ENCODE measurements at regions not wholly inside any gene's neighbourhood (a gene's known extent, or its start where the extent isn't known, plus 50 kb on each side); places are given as distances from the start of the nearest gene placed in this dataset.

DNA sequence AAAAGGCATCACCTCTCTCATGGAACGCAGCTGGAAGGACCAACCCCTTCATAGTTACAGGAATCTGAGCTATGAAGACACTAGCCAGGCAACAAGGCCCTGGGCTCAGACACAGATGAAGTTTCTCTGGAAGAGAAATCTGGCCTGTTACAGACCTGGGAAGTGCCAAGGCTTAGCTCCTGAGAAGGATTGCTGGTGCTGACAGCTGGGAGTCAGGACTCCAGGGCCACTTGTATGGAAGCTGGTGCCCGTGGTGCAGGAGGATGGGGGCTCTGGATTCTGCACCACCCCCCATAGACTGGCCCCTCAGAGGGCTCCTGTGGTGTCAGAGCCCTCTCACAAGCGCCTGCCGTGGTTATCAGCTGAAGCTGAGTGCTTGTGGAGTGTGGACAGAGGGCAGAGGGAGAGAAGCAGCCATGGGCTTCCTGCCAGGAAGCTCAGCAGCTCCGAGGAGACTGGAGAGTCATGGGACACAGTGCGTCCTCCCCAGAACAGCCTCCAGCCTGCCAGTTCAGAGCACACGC lies 87.3 kb upstream of the LCLAT1 start:
- Histone ChIP-seq H3K4me1 (ENCODE audit: control insufficient read depth, insufficient read depth, low read length) (no peaks in the 10 kb centered on the region), H3K27ac (ENCODE audit: extremely low read depth, low read depth, low read length) (no peak overlapping the region), H3K9me3 (ENCODE audit: control insufficient read depth, insufficient read depth, low read depth, low read length) (no peaks in the 10 kb centered on the region), H3K36me3 (ENCODE audit: control insufficient read depth in 2 of 2, insufficient read depth in 1 of 2, low read length in 2 of 2) (no peaks in the 10 kb centered on the region), H3K4me3 (ENCODE audit: low read depth, low read length) (no peak overlapping the region)
- no peak for TF ChIP-seq ZBTB7A (tag by site-specific recombination; IDR thresholded peaks at IDR 0.05; ENCODE audit: low read depth)
- TF ChIP-seq ZBTB20 (tag by site-specific recombination; IDR thresholded peaks at IDR 0.05), result no peak
- TF ChIP-seq ZFP41 (tag by site-specific recombination; IDR thresholded peaks at IDR 0.05; ENCODE audit: borderline replicate concordance), result no peak
- peak; percentile 49; the same call in 1 of the 2 replicates for TF ChIP-seq ZIC2 (tag by site-specific recombination; IDR thresholded peaks at IDR 0.05)
- POLR2A ChIA-PET, result no interaction called here
- CTCF ChIA-PET, result interaction anchor here (0.6 to 0.7 kb wide), 2 partner anchors 74 to 117 kb away, joined by 3 read pairs; no protein-coding TSS in a partner anchor

DNA sequence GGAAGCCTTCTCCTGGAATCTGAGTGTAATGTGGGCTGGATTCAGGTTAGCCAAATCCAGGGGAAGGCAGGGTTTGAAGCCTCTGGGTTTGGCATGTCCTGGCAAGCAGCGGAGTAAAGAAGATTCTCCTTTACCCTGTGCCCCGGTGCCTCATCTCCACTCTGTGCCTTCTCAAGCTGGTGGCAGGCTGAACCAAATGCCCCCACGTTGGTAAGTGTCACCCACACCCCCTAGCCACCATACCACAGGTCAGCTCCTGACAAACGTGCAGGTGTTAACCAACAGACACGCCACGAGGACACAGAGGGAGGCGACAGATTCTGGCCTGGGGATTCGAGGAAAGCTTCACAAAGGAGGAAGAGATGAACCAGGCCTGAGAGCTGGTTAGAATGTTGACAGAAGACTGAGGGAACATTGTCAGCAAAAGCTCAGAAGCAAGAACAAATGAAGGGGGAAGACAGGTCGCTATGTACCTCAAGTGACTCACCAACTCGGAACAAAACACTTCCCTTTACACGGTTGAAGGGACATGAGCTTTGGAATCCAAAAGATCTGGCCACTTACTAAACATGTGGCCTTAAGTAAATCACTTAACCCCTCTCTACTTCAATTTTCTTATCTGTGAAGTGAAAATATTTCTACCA lies 85.2 kb upstream of the LCLAT1 start:
- H3K27ac ChIP-seq (ENCODE audit: extremely low read depth, low read depth, low read length), result no peak overlapping the region
- no peaks in the 10 kb centered on the region for H3K36me3 ChIP-seq (ENCODE audit: control insufficient read depth in 2 of 2, insufficient read depth in 1 of 2, low read length in 2 of 2)
- H3K4me3 ChIP-seq (ENCODE audit: low read depth, low read length), result no peak overlapping the region
- ChIA-PET POLR2A (interaction anchor here (0.7 to 1.7 kb wide), 3 partner anchors 128 to 349 kb away, joined by 3 to 6 read pairs (median 5); no protein-coding TSS in a partner anchor), CTCF (interaction anchor here (1.1 to 1.5 kb wide), 4 partner anchors 27 to 197 kb away, joined by 3 to 7 read pairs (median 5); no protein-coding TSS in a partner anchor)
- H3K9me3 ChIP-seq (ENCODE audit: control insufficient read depth, insufficient read depth, low read depth, low read length), result no peaks in the 10 kb centered on the region
- no peaks in the 10 kb centered on the region for H3K4me1 ChIP-seq (ENCODE audit: control insufficient read depth, insufficient read depth, low read length)
- TF ChIP-seq, protein P1, sequence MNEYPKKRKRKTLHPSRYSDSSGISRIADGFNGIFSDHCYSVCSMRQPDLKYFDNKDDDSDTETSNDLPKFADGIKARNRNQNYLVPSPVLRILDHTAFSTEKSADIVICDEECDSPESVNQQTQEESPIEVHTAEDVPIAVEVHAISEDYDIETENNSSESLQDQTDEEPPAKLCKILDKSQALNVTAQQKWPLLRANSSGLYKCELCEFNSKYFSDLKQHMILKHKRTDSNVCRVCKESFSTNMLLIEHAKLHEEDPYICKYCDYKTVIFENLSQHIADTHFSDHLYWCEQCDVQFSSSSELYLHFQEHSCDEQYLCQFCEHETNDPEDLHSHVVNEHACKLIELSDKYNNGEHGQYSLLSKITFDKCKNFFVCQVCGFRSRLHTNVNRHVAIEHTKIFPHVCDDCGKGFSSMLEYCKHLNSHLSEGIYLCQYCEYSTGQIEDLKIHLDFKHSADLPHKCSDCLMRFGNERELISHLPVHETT (tag by site-specific recombination; IDR thresholded peaks at IDR 0.05), result no peak
- TF ChIP-seq, protein P2, sequence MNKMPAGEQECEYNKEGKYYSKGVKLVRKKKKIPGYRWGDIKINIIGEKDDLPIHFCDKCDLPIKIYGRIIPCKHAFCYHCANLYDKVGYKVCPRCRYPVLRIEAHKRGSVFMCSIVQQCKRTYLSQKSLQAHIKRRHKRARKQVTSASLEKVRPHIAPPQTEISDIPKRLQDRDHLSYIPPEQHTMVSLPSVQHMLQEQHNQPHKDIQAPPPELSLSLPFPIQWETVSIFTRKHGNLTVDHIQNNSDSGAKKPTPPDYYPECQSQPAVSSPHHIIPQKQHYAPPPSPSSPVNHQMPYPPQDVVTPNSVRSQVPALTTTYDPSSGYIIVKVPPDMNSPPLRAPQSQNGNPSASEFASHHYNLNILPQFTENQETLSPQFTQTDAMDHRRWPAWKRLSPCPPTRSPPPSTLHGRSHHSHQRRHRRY (tag by site-specific recombination; IDR thresholded peaks at IDR 0.05), result no peak
- no peak for TF ChIP-seq ZIC2 (tag by site-specific recombination; IDR thresholded peaks at IDR 0.05)
- TF ChIP-seq, protein P3, sequence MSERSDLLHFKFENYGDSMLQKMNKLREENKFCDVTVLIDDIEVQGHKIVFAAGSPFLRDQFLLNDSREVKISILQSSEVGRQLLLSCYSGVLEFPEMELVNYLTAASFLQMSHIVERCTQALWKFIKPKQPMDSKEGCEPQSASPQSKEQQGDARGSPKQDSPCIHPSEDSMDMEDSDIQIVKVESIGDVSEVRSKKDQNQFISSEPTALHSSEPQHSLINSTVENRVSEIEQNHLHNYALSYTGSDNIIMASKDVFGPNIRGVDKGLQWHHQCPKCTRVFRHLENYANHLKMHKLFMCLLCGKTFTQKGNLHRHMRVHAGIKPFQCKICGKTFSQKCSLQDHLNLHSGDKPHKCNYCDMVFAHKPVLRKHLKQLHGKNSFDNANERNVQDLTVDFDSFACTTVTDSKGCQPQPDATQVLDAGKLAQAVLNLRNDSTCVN (tag by site-specific recombination; optimal IDR thresholded peaks at IDR 0.05), result no peak
- no peak for TF ChIP-seq ZNF433 (tag by site-specific recombination; IDR thresholded peaks at IDR 0.05; ENCODE audit: low read depth)

DNA sequence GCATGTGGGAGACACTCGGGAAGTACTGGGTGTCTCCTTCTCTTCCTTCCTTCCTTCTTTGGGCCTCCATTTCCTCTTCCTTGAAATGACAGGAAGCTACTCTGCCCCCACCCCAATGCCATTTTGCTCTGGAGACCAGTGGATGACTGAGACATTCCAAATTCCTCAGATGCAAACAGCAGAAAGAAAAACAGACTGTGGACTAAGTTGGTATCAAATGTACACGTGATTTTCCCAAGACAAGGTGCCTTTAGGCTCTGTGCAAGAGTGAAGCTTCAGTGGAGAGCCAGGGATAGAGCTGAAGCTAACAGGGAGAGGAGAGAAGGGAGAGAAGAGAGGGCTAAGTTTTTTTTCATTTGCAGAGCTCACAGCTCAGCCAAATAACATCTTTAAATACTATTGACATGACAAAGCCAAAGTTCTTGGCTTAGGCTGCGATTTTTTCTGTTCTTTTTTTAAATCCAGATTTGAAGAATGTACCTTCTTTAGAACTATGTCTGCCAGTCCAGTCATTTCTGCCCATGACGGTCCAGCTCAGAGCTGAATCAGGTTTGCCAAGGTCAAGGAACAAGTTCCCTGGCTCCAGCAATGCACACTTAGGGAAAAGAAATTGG lies 84.5 kb upstream of the LCLAT1 start:
- Histone ChIP-seq H3K4me3 (ENCODE audit: low read depth, low read length) (no peak overlapping the region), H3K9me3 (ENCODE audit: control insufficient read depth, insufficient read depth, low read depth, low read length) (no peaks in the 10 kb centered on the region), H3K4me1 (ENCODE audit: control insufficient read depth, insufficient read depth, low read length) (no peaks in the 10 kb centered on the region), H3K27ac (ENCODE audit: extremely low read depth, low read depth, low read length) (no peak overlapping the region), H3K36me3 (ENCODE audit: control insufficient read depth in 2 of 2, insufficient read depth in 1 of 2, low read length in 2 of 2) (no peaks in the 10 kb centered on the region)
- ChIA-PET CTCF (interaction anchor here (1.1 to 1.5 kb wide), 3 partner anchors 28 to 198 kb away, joined by 4 to 7 read pairs (median 6); no protein-coding TSS in a partner anchor), POLR2A (interaction anchor here (0.7 to 1.7 kb wide), 3 partner anchors 129 to 349 kb away, joined by 3 to 6 read pairs (median 5); no protein-coding TSS in a partner anchor)
- TF ChIP-seq, protein P4, sequence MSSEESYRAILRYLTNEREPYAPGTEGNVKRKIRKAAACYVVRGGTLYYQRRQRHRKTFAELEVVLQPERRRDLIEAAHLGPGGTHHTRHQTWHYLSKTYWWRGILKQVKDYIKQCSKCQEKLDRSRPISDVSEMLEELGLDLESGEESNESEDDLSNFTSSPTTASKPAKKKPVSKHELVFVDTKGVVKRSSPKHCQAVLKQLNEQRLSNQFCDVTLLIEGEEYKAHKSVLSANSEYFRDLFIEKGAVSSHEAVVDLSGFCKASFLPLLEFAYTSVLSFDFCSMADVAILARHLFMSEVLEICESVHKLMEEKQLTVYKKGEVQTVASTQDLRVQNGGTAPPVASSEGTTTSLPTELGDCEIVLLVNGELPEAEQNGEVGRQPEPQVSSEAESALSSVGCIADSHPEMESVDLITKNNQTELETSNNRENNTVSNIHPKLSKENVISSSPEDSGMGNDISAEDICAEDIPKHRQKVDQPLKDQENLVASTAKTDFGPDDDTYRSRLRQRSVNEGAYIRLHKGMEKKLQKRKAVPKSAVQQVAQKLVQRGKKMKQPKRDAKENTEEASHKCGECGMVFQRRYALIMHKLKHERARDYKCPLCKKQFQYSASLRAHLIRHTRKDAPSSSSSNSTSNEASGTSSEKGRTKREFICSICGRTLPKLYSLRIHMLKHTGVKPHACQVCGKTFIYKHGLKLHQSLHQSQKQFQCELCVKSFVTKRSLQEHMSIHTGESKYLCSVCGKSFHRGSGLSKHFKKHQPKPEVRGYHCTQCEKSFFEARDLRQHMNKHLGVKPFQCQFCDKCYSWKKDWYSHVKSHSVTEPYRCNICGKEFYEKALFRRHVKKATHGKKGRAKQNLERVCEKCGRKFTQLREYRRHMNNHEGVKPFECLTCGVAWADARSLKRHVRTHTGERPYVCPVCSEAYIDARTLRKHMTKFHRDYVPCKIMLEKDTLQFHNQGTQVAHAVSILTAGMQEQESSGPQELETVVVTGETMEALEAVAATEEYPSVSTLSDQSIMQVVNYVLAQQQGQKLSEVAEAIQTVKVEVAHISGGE (tag by site-specific recombination; conservative IDR thresholded peaks at IDR 0.05; ENCODE audit: low read depth), result 0 out of 2 replicates have a peak, but pooled peaks have one; percentile 18
- TF ChIP-seq, protein P5, sequence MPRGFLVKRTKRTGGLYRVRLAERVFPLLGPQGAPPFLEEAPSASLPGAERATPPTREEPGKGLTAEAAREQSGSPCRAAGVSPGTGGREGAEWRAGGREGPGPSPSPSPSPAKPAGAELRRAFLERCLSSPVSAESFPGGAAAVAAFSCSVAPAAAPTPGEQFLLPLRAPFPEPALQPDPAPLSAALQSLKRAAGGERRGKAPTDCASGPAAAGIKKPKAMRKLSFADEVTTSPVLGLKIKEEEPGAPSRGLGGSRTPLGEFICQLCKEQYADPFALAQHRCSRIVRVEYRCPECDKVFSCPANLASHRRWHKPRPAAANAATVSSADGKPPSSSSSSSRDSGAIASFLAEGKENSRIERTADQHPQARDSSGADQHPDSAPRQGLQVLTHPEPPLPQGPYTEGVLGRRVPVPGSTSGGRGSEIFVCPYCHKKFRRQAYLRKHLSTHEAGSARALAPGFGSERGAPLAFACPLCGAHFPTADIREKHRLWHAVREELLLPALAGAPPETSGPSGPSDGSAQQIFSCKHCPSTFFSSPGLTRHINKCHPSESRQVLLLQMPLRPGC (tag by site-specific recombination; IDR thresholded peaks at IDR 0.05), result no peak

Data from HEK293 (cell line).